Panc1 (cell line): ENCODE measurements at regions not wholly inside any gene's neighbourhood (a gene's known extent, or its start where the extent isn't known, plus 50 kb on each side); places are given as distances from the start of the nearest gene placed in this dataset.

Experiments
- SIN3A ChIP-seq: IDR thresholded peaks from 2 replicates; pipeline ENCODE4 v1.6.1; 2012; ENCODE audit warnings: low read depth, mild to moderate bottlenecking, low read length, moderate library complexity, borderline replicate concordance; ENCODE audit not compliant: insufficient read depth
- TF ChIP-seq, protein P1 (sequence below): fragments of 450-650 bp; IDR thresholded peaks from 2 replicates; pipeline ENCODE4 v1.5.1; 2017; ENCODE audit warnings: mild to moderate bottlenecking

DNA sequence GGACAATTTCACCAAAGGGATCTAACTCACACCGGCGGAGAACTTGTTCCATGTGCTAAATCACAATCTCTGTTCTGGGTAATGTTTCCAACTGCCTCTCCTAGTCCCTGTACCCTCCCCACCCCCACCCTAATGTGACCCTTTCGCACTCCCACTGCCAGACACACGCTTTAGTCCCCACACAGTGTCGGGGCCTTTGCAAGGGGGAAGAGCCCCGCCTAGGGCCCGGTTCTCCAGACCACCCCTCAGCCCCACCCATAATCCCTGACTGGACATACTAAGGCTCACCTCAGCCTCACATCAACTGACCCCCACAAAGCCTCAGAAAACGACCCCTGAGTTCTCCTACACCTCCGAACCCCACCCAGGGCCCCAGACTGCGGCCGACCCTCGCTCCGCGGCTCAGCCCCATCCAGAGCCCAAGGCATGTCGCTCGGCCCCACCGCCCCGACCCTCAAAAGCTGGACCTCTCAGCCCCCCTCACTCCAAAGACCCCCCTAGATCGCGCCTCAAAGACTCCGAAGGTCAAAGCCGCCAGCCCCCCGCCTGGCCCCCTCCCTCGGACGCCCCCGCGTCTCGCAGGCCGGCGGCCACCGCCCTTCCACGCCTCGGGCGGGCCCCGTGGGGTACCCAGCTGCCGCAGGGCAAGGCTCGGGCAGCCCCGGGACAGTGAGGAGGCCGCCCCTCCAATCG, 72.0 kb upstream of the MAP4 start:
- TF ChIP-seq, protein P1, sequence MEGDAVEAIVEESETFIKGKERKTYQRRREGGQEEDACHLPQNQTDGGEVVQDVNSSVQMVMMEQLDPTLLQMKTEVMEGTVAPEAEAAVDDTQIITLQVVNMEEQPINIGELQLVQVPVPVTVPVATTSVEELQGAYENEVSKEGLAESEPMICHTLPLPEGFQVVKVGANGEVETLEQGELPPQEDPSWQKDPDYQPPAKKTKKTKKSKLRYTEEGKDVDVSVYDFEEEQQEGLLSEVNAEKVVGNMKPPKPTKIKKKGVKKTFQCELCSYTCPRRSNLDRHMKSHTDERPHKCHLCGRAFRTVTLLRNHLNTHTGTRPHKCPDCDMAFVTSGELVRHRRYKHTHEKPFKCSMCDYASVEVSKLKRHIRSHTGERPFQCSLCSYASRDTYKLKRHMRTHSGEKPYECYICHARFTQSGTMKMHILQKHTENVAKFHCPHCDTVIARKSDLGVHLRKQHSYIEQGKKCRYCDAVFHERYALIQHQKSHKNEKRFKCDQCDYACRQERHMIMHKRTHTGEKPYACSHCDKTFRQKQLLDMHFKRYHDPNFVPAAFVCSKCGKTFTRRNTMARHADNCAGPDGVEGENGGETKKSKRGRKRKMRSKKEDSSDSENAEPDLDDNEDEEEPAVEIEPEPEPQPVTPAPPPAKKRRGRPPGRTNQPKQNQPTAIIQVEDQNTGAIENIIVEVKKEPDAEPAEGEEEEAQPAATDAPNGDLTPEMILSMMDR = no peak
- no peak for TF ChIP-seq SIN3A
